WTC11 (cell line): ENCODE measurements at regions not wholly inside any gene's neighbourhood (a gene's known extent, or its start where the extent isn't known, plus 50 kb on each side); places are given as distances from the start of the nearest gene placed in this dataset.

Source experiments
- ATF1 ChIP-seq: sonication (generic); formaldehyde crosslinking; IDR thresholded peaks from 2 replicates; pipeline ENCODE4 v1.8.1; 2023; ENCODE audit warnings: mild to moderate bottlenecking, moderate library complexity, missing genetic modification reagents
- CBFB ChIP-seq: sonication (generic); formaldehyde crosslinking; IDR thresholded peaks from 2 replicates; pipeline ENCODE4 v1.8.1; 2022; ENCODE audit warnings: mild to moderate bottlenecking, low read depth, missing genetic modification reagents
- HMGXB4 ChIP-seq: sonication (generic); formaldehyde crosslinking; IDR thresholded peaks from 2 replicates; pipeline ENCODE4 v1.8.1; 2023; ENCODE audit warnings: mild to moderate bottlenecking, moderate library complexity, missing genetic modification reagents
- PREB ChIP-seq: sonication (generic); formaldehyde crosslinking; IDR thresholded peaks from 2 replicates; pipeline ENCODE4 v1.8.1; 2022; ENCODE audit warnings: mild to moderate bottlenecking, missing genetic modification reagents, moderate library complexity, borderline replicate concordance
- USF2 ChIP-seq: sonication (generic); formaldehyde crosslinking; IDR thresholded peaks from 2 replicates; pipeline ENCODE4 v1.8.1; 2023; ENCODE audit warnings: mild to moderate bottlenecking, missing genetic modification reagents, moderate library complexity

GRCh38 chr16:20241321-20241720, 86.0 kb downstream of the GP2 start:
- TF ChIP-seq CBFB (CRISPR knock-in tag): no peak
- no peak for TF ChIP-seq PREB (CRISPR knock-in tag)
- no peak for TF ChIP-seq USF2 (CRISPR knock-in tag)
- no peak for TF ChIP-seq ATF1 (CRISPR knock-in tag)
- TF ChIP-seq HMGXB4 (CRISPR knock-in tag): no peak
